H9 (cell line): ENCODE measurements at regions not wholly inside any gene's neighbourhood (a gene's known extent, or its start where the extent isn't known, plus 50 kb on each side); places are given as distances from the start of the nearest gene placed in this dataset.

Experiments used
- DNase-seq: peaks from one replicate; pipeline ENCODE4 v3.0.0-alpha.2; 2017
- H2AFZ ChIP-seq: one replicate; pipeline ENCODE4 v1.6.1; 2013; ENCODE audit warnings: mild to moderate bottlenecking, low read length, control low read depth, moderate library complexity
- H2AK5ac ChIP-seq: 2 replicates; pipeline ENCODE4 v1.6.1; 2013; ENCODE audit warnings: low read length, control low read depth, mixed read lengths; ENCODE audit not compliant: insufficient read length
- H2BK120ac ChIP-seq: one replicate; pipeline ENCODE4 v1.6.1; 2013; ENCODE audit warnings: low read depth, mild to moderate bottlenecking, low read length, control low read depth, inconsistent platforms; ENCODE audit not compliant: poor library complexity, severe bottlenecking
- H2BK12ac ChIP-seq: 2 replicates; pipeline ENCODE4 v1.6.1; 2013; ENCODE audit warnings: low read length, control low read depth, mixed read lengths, low read depth; ENCODE audit not compliant: insufficient read length
- H2BK15ac ChIP-seq: 2 replicates; pipeline ENCODE4 v1.6.1; 2013; ENCODE audit warnings: low read depth, low read length, control low read depth
- H2BK20ac ChIP-seq: one replicate; pipeline ENCODE4 v1.6.1; 2013; ENCODE audit warnings: low read depth, mild to moderate bottlenecking, low read length, control low read depth, inconsistent platforms; ENCODE audit not compliant: poor library complexity, severe bottlenecking
- H2BK5ac ChIP-seq: 2 replicates; pipeline ENCODE4 v1.6.1; 2013; ENCODE audit warnings: low read length, control low read depth, mixed read lengths; ENCODE audit not compliant: insufficient read length
- H3K14ac ChIP-seq: 2 replicates; pipeline ENCODE4 v1.6.1; 2013; ENCODE audit warnings: low read length, control low read depth; ENCODE audit not compliant: insufficient read depth
- H3K18ac ChIP-seq: 2 replicates; pipeline ENCODE4 v1.6.1; 2013; ENCODE audit warnings: low read depth, mild to moderate bottlenecking, mixed read lengths, low read length, control low read depth; ENCODE audit not compliant: insufficient read length
- H3K23ac ChIP-seq: 2 replicates; pipeline ENCODE4 v1.6.1; 2013; ENCODE audit warnings: low read length, control low read depth, mixed read lengths, low read depth; ENCODE audit not compliant: insufficient read length
- H3K23me2 ChIP-seq: 2 replicates; pipeline ENCODE4 v1.6.1; 2013; ENCODE audit warnings: low read depth, mild to moderate bottlenecking, mixed read lengths, low read length, control low read depth; ENCODE audit not compliant: insufficient read length, poor library complexity, severe bottlenecking
- H3K27ac ChIP-seq: 2 replicates; pipeline ENCODE4 v1.5.1; 2013; ENCODE audit warnings: low read length, control low read depth, mixed read lengths, low read depth; ENCODE audit not compliant: insufficient read length
- H3K27me3 ChIP-seq: 2 replicates; pipeline ENCODE4 v1.6.1; 2013; ENCODE audit warnings: low read length, control low read depth, inconsistent platforms; ENCODE audit not compliant: insufficient read depth
- H3K4ac ChIP-seq: 2 replicates; pipeline ENCODE4 v1.6.1; 2013; ENCODE audit warnings: low read depth, mild to moderate bottlenecking, control low read depth, inconsistent platforms, low read length, moderate library complexity
- H3K4me1 ChIP-seq: 2 replicates; pipeline ENCODE4 v1.6.1; 2013; ENCODE audit warnings: low read length, control low read depth, inconsistent platforms; ENCODE audit not compliant: insufficient read depth
- H3K4me2 ChIP-seq: 2 replicates; pipeline ENCODE4 v1.6.1; 2013; ENCODE audit warnings: low read length, control low read depth, mixed read lengths; ENCODE audit not compliant: insufficient read length, insufficient read depth
- H3K56ac ChIP-seq: 2 replicates; pipeline ENCODE4 v1.6.1; 2013; ENCODE audit warnings: low read depth, mild to moderate bottlenecking, mixed read lengths, low read length, control low read depth; ENCODE audit not compliant: insufficient read length
- H3K79me1 ChIP-seq: 2 replicates; pipeline ENCODE4 v1.6.1; 2013; ENCODE audit warnings: low read depth, mild to moderate bottlenecking, moderate library complexity, low read length, control low read depth, inconsistent platforms; ENCODE audit not compliant: insufficient read depth, poor library complexity, severe bottlenecking
- H3K79me2 ChIP-seq: 2 replicates; pipeline ENCODE4 v1.6.1; 2013; ENCODE audit warnings: low read length, control low read depth, inconsistent platforms; ENCODE audit not compliant: insufficient read depth
- H3K9ac ChIP-seq: 2 replicates; pipeline ENCODE4 v1.6.1; 2013; ENCODE audit warnings: low read length, control low read depth, mixed read lengths; ENCODE audit not compliant: insufficient read length; ENCODE audit errors: extremely low read depth
- H3K9me3 ChIP-seq: one replicate; pipeline ENCODE4 v1.6.1; 2013; ENCODE audit warnings: low read depth, low read length, inconsistent platforms; ENCODE audit not compliant: control insufficient read depth
- H3T11ph ChIP-seq: one replicate; pipeline ENCODE4 v1.6.1; 2013; ENCODE audit warnings: mild to moderate bottlenecking, low read length, control low read depth, inconsistent platforms
- H4K20me1 ChIP-seq: one replicate; pipeline ENCODE4 v1.6.1; 2013; ENCODE audit not compliant: control insufficient read depth, insufficient read length, insufficient read depth
- H4K5ac ChIP-seq: 2 replicates; pipeline ENCODE4 v1.6.1; 2013; ENCODE audit warnings: low read depth, mild to moderate bottlenecking, mixed read lengths, low read length, control low read depth; ENCODE audit not compliant: insufficient read length
- H4K8ac ChIP-seq: replicated peaks from 2 replicates; pipeline ENCODE4 v1.6.1; 2013; ENCODE audit warnings: low read length, control low read depth, mixed read lengths, low read depth; ENCODE audit not compliant: insufficient read length
- H4K91ac ChIP-seq: 2 replicates; pipeline ENCODE4 v1.6.1; 2013; ENCODE audit warnings: low read depth, mild to moderate bottlenecking, moderate library complexity, mixed read lengths, low read length, control low read depth; ENCODE audit not compliant: insufficient read length
- H3K27ac Mint-ChIP-seq, 3 experiments: 2 replicates in 2 of 3; 3 replicates in 1 of 3; pipeline ENCODE4 v1.8.0; 2020 to 2021; ENCODE audit warnings: mixed read lengths in 3 of 3, mild to moderate bottlenecking in 1 of 3, moderate library complexity in 1 of 3
- H3K27me3 Mint-ChIP-seq: 2 replicates; pipeline ENCODE4 v1.8.0; 2021; ENCODE audit warnings: low read depth, mild to moderate bottlenecking, moderate library complexity, mixed read lengths
- H3K36me3 Mint-ChIP-seq, 3 experiments: 2 replicates in 2 of 3; 3 replicates in 1 of 3; pipeline ENCODE4 v1.8.0; 2020 to 2021; ENCODE audit warnings: low read depth in 3 of 3, mixed read lengths in 3 of 3; ENCODE audit not compliant: insufficient read depth in 1 of 3
- H3K4me1 Mint-ChIP-seq, 2 experiments: 2 replicates each; pipeline ENCODE4 v1.8.0; 2020; ENCODE audit warnings: mixed read lengths in 2 of 2
- H3K4me3 Mint-ChIP-seq, 2 experiments: 2 replicates in 1 of 2; 3 replicates in 1 of 2; pipeline ENCODE4 v1.8.0; 2020 to 2021; ENCODE audit warnings: mild to moderate bottlenecking in 2 of 2, mixed read lengths in 2 of 2, moderate library complexity in 1 of 2
- H3K9me3 Mint-ChIP-seq, 2 experiments: 2 replicates in 1 of 2; 3 replicates in 1 of 2; pipeline ENCODE4 v1.8.0; 2020; ENCODE audit warnings: mild to moderate bottlenecking in 2 of 2, mixed read lengths in 2 of 2, moderate library complexity in 1 of 2
- CTCF ChIP-seq: fragments of 200-600 bp; sonication (generic); conservative IDR thresholded peaks from 3 replicates; pipeline ENCODE4 v1.8.0; 2021; ENCODE audit warnings: antibody characterized with exemption, mild to moderate bottlenecking
- WGBS: extraction: QIAGEN DNeasy Blood & Tissue Kit; methylation state at CpG from one replicate; pipeline ENCODE4 v1.1.7; 2013; ENCODE audit warnings: missing lambda C conversion rate, low lambda C conversion rate, mixed read lengths; ENCODE audit not compliant: insufficient read length; ENCODE audit errors: extremely low coverage; 5-methylcytosine and 5-hydroxymethylcytosine counted together

- H3K4me1 Mint-ChIP-seq: no peaks in the 10 kb centered on the region; a peak in 1 of 4 replicates
- Histone ChIP-seq H2BK20ac (no peak overlapping the region), H4K5ac (no peak overlapping the region), H3K56ac (no peak overlapping the region), H4K20me1 (no peaks in the 10 kb centered on the region), H3K9me3 (no peaks in the 10 kb centered on the region), H2AFZ (no peak overlapping the region), H2BK15ac (no peak overlapping the region), H2BK5ac (no peak overlapping the region), H3K4me2 (no peak overlapping the region), H3K4me1 (no peaks in the 10 kb centered on the region), H3K79me2 (no peaks in the 10 kb centered on the region), H3K23me2 (no peaks in the 10 kb centered on the region), H4K8ac (no peak overlapping the region), H3T11ph (no peak overlapping the region), H2BK120ac (no peak overlapping the region), H2BK12ac (no peak overlapping the region), H3K18ac (no peak overlapping the region), H3K27ac (no peak overlapping the region), H3K4ac (no peak overlapping the region), H2AK5ac (no peak overlapping the region), H3K14ac (no peak overlapping the region), H3K79me1 (no peaks in the 10 kb centered on the region), H3K23ac (no peak overlapping the region), H4K91ac (no peak overlapping the region), H3K9ac (no peak overlapping the region), H3K27me3 (no peaks in the 10 kb centered on the region)
- peaks cover 7% of the 10 kb centered on the region for H3K27me3 Mint-ChIP-seq
- H3K9me3 Mint-ChIP-seq: no peaks in the 10 kb centered on the region
- no peak overlapping the region for H3K4me3 Mint-ChIP-seq
- WGBS: no CpG with 5 or more reads among the region's 6 CpGs
- peak; percentile 44 for DNase-seq
- TF ChIP-seq CTCF: peak; percentile 82
- H3K36me3 Mint-ChIP-seq: no peaks in the 10 kb centered on the region
- no peak overlapping the region for H3K27ac Mint-ChIP-seq
Measured at GRCh38 chr21:25421321-25422028, 185.8 kb downstream of the MRPL39 start.
